ENCODE measurements at regions not wholly inside any gene's neighbourhood (a gene's known extent, or its start where the extent isn't known, plus 50 kb on each side); places are given as distances from the start of the nearest gene placed in this dataset.
A peak's percentile ranks its signal among the peaks of the same experiment; 100 is the strongest.

DNA sequence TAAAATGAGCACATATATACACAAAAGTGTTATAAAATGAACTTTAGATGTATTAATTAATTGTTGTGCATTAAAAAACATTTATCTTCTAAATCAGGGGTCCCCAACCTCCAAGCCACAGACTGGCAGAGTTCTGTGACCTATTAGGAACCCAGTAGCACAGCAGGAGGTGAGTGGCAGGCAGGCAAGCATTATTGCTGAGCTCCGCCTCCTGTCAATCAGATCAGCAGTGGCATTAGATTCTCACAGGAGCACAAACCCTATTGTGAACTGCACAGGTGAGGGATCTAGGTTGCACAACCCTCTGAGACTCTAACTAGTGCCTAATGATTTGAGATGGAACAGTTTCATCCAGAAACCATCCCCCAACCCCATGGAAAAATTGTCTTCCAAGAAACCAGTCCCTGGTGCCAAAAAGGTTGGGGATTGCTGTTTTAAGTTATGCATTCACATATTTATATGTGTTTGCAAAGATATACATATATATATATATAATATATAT, 583.7 kb downstream of the KCNJ2 start:
- DNase-seq = no peak

DNA sequence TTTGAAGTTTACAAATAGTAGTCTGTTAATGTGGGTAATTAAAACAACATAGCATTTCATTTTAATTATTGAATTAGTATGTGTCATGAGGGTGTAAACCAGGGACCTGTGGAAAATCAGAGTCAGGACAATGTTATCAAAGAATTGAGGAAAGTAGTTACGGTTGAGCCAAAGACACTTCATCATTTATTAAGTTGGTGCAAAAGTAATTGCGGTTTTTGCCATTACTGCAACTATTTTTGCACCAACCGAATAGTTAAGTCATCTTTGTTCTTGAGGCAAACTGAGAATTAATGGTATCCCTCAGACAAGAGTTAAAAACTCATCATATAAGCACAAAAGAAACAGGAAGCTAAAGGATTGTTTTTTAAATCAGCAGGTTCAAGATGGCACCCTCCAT, 593.7 kb downstream of the KCNJ2 start:
- DNase-seq = no peak

DNA sequence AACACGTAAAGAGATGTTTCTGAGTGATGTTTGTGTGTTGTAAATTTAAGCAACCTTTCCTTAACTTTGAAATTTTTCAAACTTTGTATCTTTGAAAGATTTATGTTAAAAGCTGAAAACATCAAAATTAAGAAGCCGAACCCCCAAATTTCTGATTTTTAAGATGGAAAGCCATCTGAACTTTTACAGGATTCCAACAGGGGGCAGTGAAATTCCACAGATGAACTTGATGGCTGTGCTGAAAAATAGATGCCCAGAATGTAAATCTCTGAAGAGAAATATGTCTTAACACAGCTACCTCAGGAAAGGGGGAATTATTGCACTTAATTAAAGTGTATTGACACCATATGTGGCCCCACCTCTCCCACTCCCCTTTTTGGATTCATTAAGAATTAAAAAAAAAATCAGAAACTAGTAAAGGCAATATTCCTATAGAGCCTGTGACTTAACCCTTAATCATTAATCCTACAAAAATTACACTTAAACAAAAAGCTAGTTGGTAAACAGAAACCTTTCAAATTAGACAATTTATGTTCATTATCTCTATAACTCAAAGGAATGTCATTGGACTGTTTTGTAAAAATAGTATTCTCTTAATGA, 597.9 kb downstream of the KCNJ2 start:
- DNase-seq = peak; percentile 61

DNA sequence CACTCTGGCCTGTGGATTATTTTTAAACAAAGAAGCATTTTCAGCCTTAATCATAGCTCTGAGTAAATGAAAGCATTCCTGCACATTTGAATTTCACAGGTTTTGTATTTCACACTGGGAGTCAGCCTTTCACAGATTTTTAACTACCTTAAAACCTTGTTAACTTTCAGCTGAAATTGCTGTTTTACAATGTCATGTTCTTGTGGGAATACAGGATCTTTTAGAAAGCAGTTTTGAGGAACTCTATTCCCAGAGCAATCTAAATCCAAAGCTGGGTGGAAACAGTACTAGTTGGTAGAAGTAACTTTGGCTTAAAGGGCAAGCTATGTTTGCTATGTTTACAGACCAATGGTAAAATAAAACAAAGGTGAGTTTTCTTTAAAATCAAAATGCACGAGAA, 600.6 kb downstream of the KCNJ2 start:
- no peak for DNase-seq

DNA sequence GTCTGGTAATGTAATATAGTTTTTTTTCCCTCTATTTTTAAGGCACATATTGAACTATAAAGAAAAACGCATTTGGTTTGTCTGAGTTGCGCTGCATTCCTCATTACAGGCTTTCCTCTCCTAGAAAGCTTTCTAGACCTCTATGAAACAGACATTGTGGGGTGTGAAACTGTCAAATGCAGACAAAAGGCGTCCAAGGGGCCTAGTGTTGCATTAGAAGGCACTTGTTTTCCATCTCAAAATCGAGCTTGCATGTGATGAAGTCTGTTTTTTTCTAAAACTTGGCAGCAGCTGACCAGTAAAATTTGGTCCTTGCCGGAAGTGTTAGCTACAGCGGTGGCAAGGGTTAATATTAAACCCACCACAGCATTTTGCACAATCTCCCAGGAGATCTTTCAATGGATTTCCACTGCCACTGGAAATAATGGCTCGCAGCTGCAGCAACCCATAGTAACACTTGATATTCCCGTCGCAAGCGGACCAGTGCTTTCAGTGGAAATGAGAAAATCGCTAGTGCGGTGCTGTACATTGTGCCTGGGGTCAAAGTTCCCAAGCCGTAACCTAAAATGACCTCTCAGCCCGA, 602.6 kb downstream of the KCNJ2 start:
- DNase-seq = no peak

DNA sequence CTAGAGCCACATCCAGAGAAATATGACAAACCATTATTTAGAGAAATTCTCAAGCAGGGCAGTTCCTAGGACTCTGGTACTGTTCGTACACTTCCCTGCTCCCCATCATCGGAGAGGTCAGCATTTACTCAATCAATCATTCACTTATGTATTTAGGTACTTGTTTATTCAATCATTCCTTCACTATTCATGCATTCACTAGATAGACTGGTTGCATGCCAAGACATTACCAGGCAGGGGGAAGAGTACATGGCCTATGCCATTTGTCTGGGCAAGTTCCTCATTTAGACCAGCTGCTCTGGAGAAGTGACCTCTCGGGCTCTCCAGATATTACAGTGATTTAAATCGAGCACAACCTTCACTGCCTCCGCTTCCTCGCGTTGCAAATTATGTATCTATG, 603.4 kb downstream of the KCNJ2 start:
- DNase-seq = peak; percentile 16

DNA sequence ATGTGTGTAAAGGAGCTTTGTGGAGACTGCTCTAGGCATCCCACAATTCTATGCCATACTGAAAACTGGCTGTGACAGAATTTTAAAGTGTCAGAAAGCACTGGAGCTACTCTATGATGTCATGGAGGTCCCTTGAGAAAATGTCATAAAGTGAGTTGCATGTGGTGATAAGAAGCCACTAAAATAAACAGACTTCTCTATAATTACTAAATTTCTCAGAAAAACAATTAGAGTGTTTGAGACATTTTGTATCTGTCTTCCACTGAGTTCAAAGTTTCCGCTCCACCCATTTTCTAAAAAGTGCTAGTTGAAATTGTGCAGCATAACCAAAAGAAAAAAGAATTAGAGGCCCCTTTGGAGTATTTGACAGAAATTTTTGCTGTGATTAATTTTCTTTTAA, 603.9 kb downstream of the KCNJ2 start:
- DNase-seq = no peak

DNA sequence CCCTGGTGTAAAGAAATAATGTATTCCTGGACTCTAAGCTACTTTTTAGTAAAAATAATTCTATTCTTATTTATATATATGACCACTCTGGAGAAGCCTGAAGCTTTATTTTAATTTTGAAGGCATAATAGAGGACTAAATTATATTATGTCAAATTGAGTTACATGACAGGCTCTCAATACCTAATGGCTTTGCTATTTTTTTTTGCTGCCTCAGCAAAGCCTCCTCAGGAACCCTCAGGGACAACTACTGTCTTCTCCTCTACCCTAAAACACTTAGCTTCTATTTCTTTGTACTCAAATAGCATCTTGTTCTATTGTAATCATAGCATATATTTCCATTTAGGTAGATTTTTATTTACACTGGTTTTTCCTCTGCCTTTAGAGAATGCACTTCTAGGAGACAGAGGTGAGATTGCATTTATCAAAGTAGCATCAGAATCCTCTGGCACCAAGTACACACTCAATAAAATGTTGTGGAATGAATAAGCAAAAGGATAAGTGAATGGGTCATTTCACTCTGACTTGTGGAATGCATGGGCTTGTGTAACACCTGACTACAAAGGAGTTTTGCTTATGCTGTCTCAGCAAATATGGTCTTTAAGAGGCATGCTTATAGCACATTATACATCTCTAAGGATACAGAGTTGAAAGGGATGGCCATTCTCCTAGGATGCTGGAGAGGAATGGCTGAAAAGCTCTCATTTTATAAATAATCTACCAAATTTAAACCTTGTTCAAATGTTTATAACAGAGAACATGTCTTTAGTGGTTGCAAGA, 605.2 kb downstream of the KCNJ2 start:
- no peak for DNase-seq

DNA sequence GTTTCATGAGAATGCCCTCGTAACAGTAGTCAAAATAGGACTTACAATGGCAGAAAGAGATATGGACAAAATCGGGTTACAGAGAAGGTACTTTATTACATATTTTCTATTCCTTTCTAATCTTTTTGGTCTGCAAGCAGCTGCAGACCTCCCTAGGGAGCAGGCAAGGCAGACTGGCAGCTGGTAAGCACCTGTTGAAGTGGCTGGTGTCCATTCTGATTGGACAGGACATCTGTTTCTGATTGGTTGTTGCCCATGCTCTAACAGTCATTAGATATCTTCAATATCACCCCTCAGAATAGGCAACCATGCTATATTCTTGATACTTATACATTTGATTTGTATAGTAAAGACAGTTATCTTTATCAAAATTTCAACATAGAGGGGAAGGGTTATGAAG, 606.3 kb downstream of the KCNJ2 start:
- DNase-seq = no peak

DNA sequence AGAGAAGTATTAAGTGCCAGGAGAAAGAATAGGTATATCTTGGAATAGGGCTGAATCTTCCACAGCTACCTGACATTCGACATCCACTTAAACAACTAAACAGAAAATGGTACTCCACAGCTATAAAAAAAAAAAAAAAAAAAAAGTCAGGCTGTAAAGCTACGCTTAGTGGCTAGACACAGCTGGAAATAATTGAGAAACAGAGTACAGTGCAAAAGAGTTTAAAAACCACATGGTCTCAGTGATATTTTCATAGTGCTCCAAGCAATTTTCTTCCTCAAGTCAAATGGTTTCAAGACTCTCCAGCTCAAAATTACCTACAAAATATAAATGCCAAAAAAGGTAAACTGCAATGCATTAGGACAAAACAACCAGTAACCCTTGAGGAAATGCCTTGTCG, 607.1 kb downstream of the KCNJ2 start:
- no peak for DNase-seq

DNA sequence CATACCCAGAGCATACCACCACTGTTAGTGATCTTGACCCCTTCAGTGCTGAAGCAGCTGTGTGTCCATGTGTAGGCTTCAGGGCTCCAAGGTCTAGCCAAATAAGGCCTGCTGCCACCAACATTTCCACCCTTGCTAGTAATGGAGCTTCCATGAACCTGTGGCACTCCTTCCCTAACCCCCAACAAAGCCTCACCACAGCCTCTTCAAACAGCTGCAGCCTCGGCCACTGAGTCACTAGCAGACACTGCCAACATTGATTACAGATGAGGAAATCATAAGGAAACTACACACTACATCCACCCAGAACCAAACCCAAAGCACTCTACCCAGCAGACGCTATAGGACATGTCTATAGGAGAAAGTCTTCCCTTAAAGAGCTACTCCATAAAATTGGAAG, 610.7 kb downstream of the KCNJ2 start:
- no peak for DNase-seq

DNA sequence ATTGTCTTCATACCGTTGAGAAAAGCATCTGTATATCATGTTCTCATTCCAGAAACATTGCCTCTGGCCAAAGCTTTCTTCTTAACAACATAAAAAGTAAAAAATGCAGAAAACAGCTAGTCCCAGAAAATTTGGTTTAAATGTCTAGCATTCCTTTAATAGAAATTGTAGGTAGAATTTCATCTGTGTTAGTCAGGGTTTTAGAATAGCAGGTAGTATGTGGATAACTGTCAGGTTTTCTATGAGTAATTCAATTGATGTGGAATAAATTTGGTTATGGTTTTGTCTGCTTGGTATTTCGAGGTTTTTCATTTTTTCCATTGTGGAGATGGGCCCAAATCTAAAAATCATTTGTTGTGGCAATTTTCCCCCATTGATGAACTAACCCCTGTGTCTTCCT, 616.7 kb downstream of the KCNJ2 start:
- DNase-seq = no peak

DNA sequence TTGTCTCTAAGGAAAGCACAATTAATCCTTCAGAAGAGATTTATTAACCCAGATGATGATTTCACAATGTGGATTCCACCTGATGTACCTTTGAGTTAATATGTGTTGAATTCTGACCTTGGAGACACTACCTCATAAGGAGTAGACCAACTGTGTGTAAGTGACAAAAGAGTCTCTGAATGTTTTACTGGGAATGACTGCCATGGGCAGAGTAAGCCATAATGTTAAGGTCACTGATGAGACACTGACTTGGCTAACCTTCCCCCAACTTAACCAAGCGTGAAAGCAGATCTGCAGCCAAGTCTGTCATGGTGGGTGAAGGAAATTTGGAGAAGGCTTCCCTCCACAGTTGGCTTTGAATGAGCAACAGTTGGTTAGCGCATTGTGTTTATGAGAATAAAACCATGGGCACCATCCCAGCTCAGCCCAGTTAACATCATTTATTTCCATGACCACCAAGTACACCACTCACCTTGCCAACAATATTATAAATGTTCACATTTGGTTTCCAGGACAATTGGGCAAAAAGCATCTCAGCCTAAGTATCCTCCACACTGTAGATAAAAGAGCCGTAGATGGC, 618.5 kb downstream of the KCNJ2 start:
- no peak for DNase-seq

DNA sequence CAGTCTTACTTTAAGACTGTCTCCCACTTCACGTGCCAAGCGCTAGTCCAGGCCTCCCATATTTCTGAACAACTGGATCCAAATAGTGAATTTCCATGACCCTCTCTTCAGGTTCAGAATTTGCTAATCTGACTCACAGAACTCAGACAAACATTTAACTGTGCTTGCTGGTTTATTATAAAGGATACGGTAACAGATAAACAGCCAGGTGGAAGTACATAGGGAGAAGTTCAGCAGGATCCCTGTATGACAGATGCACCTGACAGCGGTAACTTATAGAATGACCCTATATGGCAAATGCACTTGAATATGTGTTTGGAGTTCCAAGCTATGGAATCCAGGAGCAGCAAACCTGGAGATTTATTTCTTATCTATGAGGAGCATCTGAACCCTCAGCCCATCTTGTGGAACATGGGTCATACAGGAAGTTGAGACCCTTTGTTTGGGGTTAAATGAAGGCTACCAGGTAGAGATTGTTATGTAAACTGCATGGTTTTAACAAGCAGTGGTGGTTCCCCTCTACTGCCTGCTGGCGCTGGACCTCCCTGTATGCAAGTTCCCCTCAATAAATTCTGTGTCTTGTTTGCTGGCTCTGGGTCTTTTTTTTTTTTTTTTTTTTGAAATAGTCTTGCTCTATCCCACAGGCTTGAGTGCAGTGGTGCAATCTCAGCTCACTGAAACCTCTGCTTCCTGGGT, 622.6 kb downstream of the KCNJ2 start:
- DNase-seq = no peak

DNA sequence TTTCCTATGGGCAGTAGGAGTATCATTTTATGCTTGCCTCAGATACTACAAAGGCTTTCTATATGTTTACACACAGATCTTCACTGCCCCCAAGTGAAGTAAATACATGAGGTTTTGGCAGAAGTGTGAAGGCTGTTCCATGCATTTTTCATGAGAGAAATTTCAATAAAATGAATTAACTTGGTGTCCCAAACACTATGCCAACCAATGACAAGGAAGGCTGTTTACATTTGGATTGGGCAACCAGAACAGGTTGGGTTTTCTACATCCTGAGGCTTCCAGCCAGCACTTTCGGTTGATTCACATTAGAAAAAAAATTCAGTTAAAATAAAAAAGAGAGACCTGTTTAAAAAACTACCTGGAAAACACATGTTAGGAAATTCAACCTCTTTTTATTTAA, 625.4 kb downstream of the KCNJ2 start:
- DNase-seq = no peak

DNA sequence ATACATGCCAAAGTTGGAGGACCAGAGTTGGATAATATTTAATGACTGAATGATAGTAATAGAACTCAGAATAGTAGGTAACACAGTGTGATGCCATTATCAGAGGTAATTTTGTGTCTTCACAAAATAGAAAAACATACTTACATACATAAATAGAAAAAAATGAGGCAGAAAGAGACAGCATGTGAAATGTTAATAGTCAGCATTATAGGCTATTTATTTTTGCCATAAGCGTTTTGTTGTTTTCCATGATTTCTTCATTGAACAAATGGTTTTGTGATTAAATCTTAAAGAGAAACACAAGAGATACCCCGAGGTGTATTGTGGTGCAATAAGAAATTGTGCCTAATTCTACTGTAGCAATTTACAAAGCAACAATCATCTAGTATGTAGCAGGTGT, 626.3 kb downstream of the KCNJ2 start:
- no peak for DNase-seq

DNA sequence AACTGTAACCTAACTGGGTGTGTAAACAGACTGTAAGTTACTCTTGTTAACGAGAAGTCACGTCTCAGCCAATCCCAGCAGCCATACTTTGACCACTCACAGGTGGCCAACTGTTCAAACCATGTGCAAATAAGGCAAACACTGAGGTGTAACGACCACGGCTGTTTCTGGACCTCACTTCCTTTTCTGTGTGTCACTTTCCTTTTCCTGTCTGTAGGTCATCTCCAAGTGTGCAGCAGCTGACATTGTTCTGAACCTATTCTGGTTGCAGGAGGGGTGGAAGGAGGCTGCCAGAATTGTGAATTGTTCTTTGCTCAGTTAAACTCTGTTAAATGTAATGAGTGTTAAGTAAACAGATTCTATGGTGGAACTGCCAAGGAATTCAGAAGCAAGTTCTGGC, 627.4 kb downstream of the KCNJ2 start:
- no peak for DNase-seq

DNA sequence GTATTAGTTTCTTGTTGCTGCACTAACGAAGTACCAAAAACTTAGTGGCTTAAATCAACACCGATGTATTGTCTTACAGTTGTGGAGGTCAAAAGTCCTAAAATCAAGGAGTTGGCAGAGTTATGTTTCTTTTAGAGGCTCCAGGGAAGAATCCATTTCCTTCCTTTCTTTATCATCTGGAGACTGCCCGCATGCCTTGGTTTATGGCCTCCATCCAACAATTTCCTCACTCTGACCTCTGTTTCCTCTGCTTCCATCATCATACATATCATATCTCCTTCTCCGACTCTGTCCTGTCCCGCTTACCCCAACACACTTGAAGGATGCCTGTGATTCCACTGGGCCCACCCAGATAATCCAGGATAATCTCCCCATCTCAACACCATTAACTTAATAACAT, 627.8 kb downstream of the KCNJ2 start:
- DNase-seq = no peak

DNA sequence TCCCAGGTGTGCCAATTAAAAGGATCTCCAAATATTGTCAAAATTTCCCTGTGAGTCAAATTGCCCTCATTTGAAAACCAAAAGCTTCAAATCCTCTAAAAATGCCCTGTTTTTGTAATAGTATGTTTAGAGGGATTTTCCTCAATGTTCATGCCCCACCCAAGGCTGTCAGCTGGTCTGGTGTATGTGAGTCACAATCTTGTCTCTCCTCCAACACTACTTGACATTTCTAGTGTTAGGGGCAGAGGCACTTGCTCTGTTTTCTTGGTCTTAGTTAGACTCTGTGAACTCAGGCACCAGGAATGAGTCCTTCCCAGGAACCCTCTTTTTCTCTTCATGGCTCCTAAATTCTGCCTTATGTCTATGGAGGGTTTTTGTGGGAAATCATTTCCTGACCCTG, 634.8 kb downstream of the KCNJ2 start:
- no peak for DNase-seq

DNA sequence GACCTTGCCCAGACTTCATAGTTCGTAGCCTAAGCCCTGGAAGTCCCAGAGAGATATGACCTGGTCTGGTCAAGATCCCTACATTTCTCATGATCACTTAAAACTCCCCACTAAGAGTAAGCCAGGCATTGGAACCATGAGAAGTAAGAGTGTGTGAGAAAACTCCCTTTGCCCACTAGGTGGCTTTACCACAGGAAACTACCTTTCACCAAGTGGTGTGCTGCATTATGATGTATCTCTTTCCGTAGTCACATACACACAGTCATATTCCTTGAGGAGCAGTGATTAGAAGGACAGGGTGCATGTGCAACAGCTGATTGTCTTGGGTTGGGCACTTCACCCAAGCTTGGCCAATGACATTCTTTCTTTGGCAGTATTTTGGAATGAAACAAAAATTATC, 639.3 kb downstream of the KCNJ2 start:
- DNase-seq = peak; percentile 13

DNA sequence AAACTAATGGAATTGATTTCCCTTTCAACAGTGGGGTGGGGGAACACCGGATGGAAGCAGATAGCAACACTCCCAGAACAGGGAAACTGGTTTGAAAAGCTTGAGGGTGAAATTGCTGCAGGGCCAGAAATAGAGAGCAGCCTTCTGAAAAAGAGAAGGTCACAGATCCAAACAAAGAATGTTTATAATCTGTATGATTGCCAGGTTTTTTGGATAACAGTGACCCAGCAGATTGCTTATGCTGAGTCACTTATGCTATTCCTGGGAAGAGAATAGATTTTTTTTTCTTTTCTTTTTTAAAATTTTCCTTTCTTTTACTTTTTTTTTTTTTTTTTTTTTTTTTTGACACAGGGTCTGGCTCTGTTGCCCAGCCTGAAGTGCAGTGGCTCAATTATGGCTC, 641.3 kb downstream of the KCNJ2 start:
- DNase-seq = no peak

DNA sequence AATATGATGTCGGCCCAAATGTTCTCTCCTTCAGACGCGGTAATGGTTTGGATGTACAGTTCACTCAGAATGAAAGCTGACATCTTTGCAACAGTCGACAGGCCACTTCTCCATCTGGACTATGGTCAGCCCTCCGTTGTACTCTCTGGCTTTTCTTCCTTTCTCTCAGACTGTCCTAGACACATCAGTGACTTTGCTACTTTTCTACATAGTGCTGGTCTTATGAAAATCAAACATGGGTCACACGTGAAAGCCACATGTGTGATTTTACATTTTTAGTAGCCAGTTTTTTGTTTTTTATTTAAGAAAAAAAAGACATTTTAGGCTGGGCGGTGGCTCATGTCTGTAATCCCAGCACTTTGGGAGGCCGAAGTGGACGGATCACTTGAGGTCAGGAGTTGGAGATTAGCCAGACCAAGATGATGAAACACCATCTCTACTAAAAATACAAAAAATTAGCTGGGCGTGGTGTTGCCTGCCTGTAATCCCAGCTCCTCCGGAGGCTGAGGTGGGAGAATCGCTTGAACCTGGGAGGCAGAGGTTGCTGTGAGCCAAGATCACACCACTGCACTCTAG, 644.1 kb downstream of the KCNJ2 start:
- no peak for DNase-seq

DNA sequence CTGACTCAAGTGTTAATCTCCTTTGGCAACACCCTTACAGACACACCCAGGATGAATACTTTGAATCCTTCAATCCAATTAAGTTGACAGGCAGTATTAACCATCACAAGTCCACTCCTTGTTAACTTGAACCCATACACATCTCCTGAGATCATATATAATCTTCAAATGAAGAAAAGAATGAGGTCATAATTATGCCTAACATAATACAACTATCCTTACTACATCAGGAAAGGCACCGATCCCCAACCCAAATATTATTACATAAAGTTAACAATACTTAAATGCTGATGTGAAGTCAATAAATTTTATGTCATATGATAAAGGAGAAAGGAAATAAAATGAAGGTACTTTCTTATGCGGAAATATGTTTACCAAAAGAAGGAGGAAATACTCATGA, 649.9 kb downstream of the KCNJ2 start:
- no peak for DNase-seq

Data from hematopoietic multipotent progenitor cell treated with erythropoietin and hydrocortisone succinate and interleukin-3 and kit ligand, for 4 days (in vitro differentiated cells).